SJCRH30 (cell line): ENCODE measurements at regions not wholly inside any gene's neighbourhood (a gene's known extent, or its start where the extent isn't known, plus 50 kb on each side); places are given as distances from the start of the nearest gene placed in this dataset.

Experiments
- DNase-seq, 2 experiments: peaks; one replicate each; pipeline ENCODE4 v3.0.0-alpha.2; 2015 to 2020
- H3K27ac ChIP-seq: fragments of 250-450 bp; sonication (Bioruptor Pico); 2 replicates; pipeline ENCODE4 v1.5.1; 2020; ENCODE audit warnings: mild to moderate bottlenecking, moderate library complexity
- H3K27me3 ChIP-seq: fragments of 250-450 bp; sonication (Bioruptor Pico); 2 replicates; pipeline ENCODE4 v1.5.1; 2020; ENCODE audit warnings: mild to moderate bottlenecking, moderate library complexity
- H3K36me3 ChIP-seq: fragments of 250-450 bp; sonication (Bioruptor Pico); 2 replicates; pipeline ENCODE4 v1.5.1; 2020; ENCODE audit warnings: mild to moderate bottlenecking, moderate library complexity
- H3K4me1 ChIP-seq: fragments of 250-450 bp; sonication (Bioruptor Pico); 2 replicates; pipeline ENCODE4 v1.5.1; 2020; ENCODE audit warnings: mild to moderate bottlenecking, moderate library complexity
- H3K4me3 ChIP-seq: fragments of 250-450 bp; sonication (Bioruptor Pico); 2 replicates; pipeline ENCODE4 v1.5.1; 2020; ENCODE audit warnings: mild to moderate bottlenecking, moderate library complexity
- H3K9me3 ChIP-seq: fragments of 250-450 bp; sonication (Bioruptor Pico); replicated peaks from 2 replicates; pipeline ENCODE4 v1.5.1; 2020; ENCODE audit warnings: mild to moderate bottlenecking, moderate library complexity

GRCh38 chr6:21680611-21681010, 87.1 kb downstream of the SOX4 start:
- Histone ChIP-seq H3K27me3 (no peaks in the 10 kb centered on the region), H3K4me3 (no peak overlapping the region), H3K27ac (no peak overlapping the region), H3K9me3 (no peaks in the 10 kb centered on the region), H3K36me3 (no peaks in the 10 kb centered on the region), H3K4me1 (no peaks in the 10 kb centered on the region)
- DNase-seq: no peak

DNA sequence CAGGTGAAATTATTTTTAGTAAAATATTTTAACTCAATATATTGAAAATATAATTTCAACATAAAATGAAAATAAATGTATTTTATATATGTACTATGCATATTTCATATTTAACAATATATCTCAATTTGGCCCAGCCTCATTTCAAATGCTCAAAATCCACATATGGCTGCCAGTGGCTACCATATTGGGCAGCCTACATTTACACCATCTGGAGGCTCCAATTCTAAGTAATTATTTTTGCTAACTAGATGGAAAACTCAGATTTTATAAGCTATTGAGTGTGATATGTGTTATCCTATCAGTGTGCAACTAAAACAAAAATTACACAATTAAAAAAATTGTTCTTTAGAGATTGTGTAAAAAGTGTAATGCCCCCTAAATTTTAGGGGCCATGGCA, 96.9 kb downstream of the SOX4 start:
- no peaks in the 10 kb centered on the region for H3K27me3 ChIP-seq
- no peaks in the 10 kb centered on the region for H3K36me3 ChIP-seq
- no peaks in the 10 kb centered on the region for H3K4me1 ChIP-seq
- no peak for DNase-seq
- H3K9me3 ChIP-seq: no peaks in the 10 kb centered on the region
- H3K27ac ChIP-seq: no peak overlapping the region
- H3K4me3 ChIP-seq: no peak overlapping the region

DNA sequence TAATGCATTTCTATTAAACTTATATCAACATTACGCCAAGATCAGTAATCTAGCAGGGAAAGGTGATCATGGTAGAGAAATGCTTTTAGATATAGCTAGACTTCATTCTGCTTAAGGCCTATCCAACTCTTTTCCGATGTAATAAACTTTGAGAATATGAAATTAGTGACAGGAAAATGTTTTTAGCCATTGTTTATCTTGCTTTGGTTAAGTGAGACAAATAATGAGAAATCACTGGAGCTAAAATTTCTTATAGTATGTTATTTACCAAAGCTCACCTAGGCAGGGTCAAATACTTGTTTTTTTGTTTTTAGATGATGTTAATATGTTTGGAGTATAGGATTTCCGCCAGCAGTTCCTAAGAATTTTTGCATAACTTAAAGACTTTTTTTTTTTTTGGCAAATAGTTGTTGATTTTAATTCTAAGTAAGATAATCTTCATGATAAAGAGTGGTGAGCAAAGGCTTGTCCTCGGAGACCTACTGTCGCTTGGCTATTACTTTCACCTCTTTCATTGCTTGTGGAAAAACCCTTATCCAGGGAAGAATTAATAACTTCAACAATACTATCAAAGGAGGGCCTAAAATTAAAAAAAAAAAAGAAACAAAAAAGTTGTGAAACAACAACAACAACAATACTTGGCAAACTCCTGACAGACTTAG, 98.3 kb downstream of the SOX4 start:
- no peaks in the 10 kb centered on the region for H3K36me3 ChIP-seq

DNA sequence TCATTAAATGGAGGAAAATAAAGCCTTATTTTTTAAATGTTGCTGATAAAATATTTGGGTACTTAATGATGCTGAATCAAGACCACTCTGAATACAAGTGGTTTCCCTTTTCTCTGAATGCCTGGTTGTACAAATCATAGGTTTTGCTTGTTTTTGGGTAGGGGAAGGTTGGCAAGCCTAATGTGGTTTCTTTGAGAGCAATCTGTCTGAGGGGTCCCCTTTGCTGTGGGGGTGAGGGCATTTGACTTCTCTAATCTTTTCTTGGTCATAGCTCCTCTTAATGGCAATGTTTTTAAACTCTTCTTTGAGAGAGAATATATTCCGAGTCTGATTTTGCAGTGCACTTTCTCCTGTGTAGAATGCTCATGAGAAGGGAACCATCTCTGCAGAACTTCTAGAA, 99.2 kb downstream of the SOX4 start:
- H3K36me3 ChIP-seq: no peaks in the 10 kb centered on the region
- no peaks in the 10 kb centered on the region for H3K9me3 ChIP-seq
- H3K27me3 ChIP-seq: no peaks in the 10 kb centered on the region
- no peak overlapping the region for H3K4me3 ChIP-seq
- no peak for DNase-seq
- H3K4me1 ChIP-seq: no peaks in the 10 kb centered on the region
- H3K27ac ChIP-seq: no peak overlapping the region

More for the DNA sequence above, 98.3 kb downstream of the SOX4 start:
- H3K4me1 ChIP-seq: no peaks in the 10 kb centered on the region
- no peaks in the 10 kb centered on the region for H3K9me3 ChIP-seq
- no peak overlapping the region for H3K4me3 ChIP-seq
- no peaks in the 10 kb centered on the region for H3K27me3 ChIP-seq
- no peak overlapping the region for H3K27ac ChIP-seq
- DNase-seq: no peak

GRCh38 chr6:21694168-21694567, 100.6 kb downstream of the SOX4 start:
- Histone ChIP-seq H3K4me3 (no peak overlapping the region), H3K27me3 (no peaks in the 10 kb centered on the region), H3K4me1 (no peaks in the 10 kb centered on the region), H3K9me3 (no peaks in the 10 kb centered on the region), H3K27ac (no peak overlapping the region), H3K36me3 (no peaks in the 10 kb centered on the region)
- no peak for DNase-seq

- no peak for DNase-seq
- no peaks in the 10 kb centered on the region for H3K36me3 ChIP-seq
These were observed 114.2 kb downstream of the SOX4 start for GRCh38 chr6:21707524-21708319.

GRCh38 chr6:21708320-21708580, 114.7 kb downstream of the SOX4 start:
- no peak for DNase-seq
- H3K27ac ChIP-seq: no peak overlapping the region
- no peaks in the 10 kb centered on the region for H3K9me3 ChIP-seq
- H3K36me3 ChIP-seq: no peaks in the 10 kb centered on the region
- H3K27me3 ChIP-seq: no peaks in the 10 kb centered on the region
- no peak overlapping the region for H3K4me3 ChIP-seq
- no peaks in the 10 kb centered on the region for H3K4me1 ChIP-seq

More at GRCh38 chr6:21707524-21708319, 114.2 kb downstream of the SOX4 start:
- no peaks in the 10 kb centered on the region for H3K27me3 ChIP-seq
- H3K9me3 ChIP-seq: no peaks in the 10 kb centered on the region
- no peak overlapping the region for H3K27ac ChIP-seq
- H3K4me3 ChIP-seq: no peak overlapping the region
- H3K4me1 ChIP-seq: no peaks in the 10 kb centered on the region

DNA sequence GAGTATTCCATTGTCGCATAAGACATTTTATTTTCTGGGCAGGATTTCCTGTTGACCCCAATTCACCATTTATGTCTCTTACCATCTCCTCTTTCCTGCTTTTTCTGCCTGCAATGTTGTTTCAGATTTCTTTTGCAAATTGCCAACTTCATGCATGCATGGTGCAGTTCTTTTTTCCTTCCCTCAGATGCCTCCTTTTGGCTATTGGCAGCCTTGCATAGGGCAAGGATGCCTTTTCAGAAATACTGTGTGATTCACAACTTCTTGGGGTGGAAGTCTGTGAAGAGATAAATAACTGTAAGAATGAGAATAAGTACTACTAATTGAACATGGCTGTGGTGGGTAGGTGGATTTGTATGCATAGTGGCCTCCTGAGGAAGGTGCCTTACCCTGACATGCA, 116.7 kb downstream of the SOX4 start:
- no peak overlapping the region for H3K4me3 ChIP-seq
- no peaks in the 10 kb centered on the region for H3K9me3 ChIP-seq
- no peaks in the 10 kb centered on the region for H3K36me3 ChIP-seq
- no peaks in the 10 kb centered on the region for H3K27me3 ChIP-seq
- DNase-seq: no peak
- no peaks in the 10 kb centered on the region for H3K4me1 ChIP-seq
- no peak overlapping the region for H3K27ac ChIP-seq

- no peak overlapping the region for H3K27ac ChIP-seq
- H3K27me3 ChIP-seq: no peaks in the 10 kb centered on the region
- no peak overlapping the region for H3K4me3 ChIP-seq
- no peaks in the 10 kb centered on the region for H3K4me1 ChIP-seq
- DNase-seq: no peak
- no peaks in the 10 kb centered on the region for H3K36me3 ChIP-seq
- H3K9me3 ChIP-seq: no peaks in the 10 kb centered on the region
These were observed 117.5 kb downstream of the SOX4 start for GRCh38 chr6:21710908-21711627.

DNA sequence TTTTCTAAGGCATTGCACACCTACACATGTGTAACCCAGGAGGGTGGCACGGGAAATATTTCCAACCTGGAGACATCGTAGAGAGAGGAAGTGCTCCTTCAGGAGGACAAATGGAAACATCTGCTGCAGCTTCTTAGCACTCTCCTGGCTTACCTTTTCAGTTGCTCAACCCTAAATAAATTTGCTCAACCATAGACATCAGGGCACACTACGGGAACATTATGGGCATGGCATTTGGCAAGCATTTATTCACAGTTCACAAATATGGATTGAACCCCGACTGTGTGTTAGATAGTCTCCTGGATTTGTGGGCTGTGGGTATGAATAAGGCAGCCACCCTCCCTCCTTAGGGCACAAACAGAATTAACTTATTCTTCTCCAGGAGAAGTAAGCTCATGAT, 118.7 kb downstream of the SOX4 start:
- Histone ChIP-seq H3K4me1 (no peaks in the 10 kb centered on the region), H3K27me3 (no peaks in the 10 kb centered on the region), H3K27ac (no peak overlapping the region), H3K9me3 (no peaks in the 10 kb centered on the region), H3K36me3 (no peaks in the 10 kb centered on the region), H3K4me3 (no peak overlapping the region)
- no peak for DNase-seq

GRCh38 chr6:21713481-21713880, 119.9 kb downstream of the SOX4 start:
- Histone ChIP-seq H3K4me3 (no peak overlapping the region), H3K9me3 (no peaks in the 10 kb centered on the region), H3K27me3 (no peaks in the 10 kb centered on the region), H3K27ac (no peak overlapping the region), H3K4me1 (no peaks in the 10 kb centered on the region), H3K36me3 (no peaks in the 10 kb centered on the region)
- no peak for DNase-seq

DNA sequence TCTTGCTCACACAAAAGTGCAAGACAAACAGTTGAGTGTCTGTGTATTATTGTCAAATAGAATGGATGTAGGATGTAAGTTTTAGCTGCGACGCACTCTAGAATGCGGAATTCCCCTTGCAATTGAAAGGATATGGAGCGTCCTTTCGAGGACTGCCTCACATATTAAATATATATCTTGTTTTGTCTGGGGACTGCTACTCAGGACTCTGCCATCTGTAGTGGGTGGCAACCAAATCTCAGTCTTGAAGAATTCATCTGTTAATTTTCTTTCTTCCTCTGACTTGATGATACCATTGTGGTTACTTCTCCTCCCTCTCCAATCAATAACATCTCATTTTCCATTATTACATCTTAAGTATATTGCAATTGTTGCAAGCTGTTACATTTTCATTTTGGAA, 121.6 kb downstream of the SOX4 start:
- Histone ChIP-seq H3K4me3 (no peak overlapping the region), H3K9me3 (no peaks in the 10 kb centered on the region), H3K27ac (no peak overlapping the region), H3K4me1 (no peaks in the 10 kb centered on the region), H3K27me3 (no peaks in the 10 kb centered on the region), H3K36me3 (no peaks in the 10 kb centered on the region)
- DNase-seq: no peak

DNA sequence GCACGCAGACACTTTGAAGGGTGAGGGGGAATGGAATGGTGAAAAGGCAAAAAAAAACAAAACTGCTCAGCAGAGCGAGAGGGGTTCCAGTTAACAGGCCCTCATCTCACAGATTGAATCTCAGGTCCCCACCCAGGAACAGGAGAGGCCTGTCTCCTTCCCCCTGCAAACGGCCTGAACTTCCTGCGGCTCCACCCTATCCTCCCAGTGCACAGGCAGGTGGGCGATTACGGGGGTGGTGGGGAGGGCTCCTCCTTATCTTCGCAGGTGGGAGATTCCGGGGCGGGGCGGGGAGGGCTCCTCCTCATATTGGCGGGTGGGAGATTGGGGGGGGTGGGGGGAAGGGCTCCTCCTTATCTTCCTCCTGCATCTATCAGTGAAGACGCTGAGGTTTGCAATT, 129.0 kb downstream of the SOX4 start:
- Histone ChIP-seq H3K27me3 (no peaks in the 10 kb centered on the region), H3K36me3 (no peaks in the 10 kb centered on the region), H3K27ac (no peak overlapping the region), H3K4me3 (no peak overlapping the region), H3K4me1 (no peaks in the 10 kb centered on the region), H3K9me3 (no peaks in the 10 kb centered on the region)
- DNase-seq: no peak

DNA sequence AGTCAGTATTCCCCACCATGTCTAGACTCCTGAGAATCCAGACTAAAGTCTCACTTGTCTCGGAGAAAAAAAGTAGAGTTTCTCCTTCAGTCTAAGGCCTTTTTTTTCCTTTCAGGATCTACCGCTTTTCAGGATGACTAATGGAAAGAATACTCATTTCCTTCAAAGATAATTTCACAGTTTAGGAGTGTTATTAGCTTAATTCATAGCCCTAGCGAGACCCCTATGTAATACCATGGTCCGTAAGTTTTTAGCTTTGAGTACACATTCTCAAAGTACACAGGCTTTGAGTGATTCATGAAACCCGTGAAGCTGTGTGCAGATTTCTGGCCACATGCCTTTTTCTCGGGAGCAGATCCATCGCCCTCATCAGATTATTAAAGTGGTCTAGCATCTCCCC, 133.1 kb downstream of the SOX4 start:
- Histone ChIP-seq H3K27me3 (no peaks in the 10 kb centered on the region), H3K27ac (no peak overlapping the region), H3K36me3 (no peaks in the 10 kb centered on the region), H3K4me3 (no peak overlapping the region), H3K9me3 (no peaks in the 10 kb centered on the region), H3K4me1 (peaks cover 4% of the 10 kb centered on the region)
- no peak for DNase-seq

GRCh38 chr6:21728141-21728540, 134.6 kb downstream of the SOX4 start:
- Histone ChIP-seq H3K4me1 (peaks cover 17% of the 10 kb centered on the region), H3K4me3 (no peak overlapping the region), H3K27me3 (no peaks in the 10 kb centered on the region), H3K9me3 (no peaks in the 10 kb centered on the region), H3K36me3 (no peaks in the 10 kb centered on the region), H3K27ac (no peak overlapping the region)
- no peak for DNase-seq
